GM18907 (cell line): ENCODE measurements at regions not wholly inside any gene's neighbourhood (a gene's known extent, or its start where the extent isn't known, plus 50 kb on each side); places are given as distances from the start of the nearest gene placed in this dataset.

Source experiments
- ATAC-seq: cut with Tn5 transposase; IDR thresholded peaks from one replicate; pipeline ENCODE4 v1.9.1; 2021; ENCODE audit warnings: mild to moderate bottlenecking, moderate library complexity; ENCODE audit not compliant: unreplicated experiment

GRCh38 chr6:105967917-105968602, 118.1 kb upstream of the PRDM1 start:
- ATAC-seq = no peak

- ATAC-seq = no peak
These were observed 119.7 kb upstream of the PRDM1 start for GRCh38 chr6:105966481-105966880.

- ATAC-seq = no peak
These were observed 121.0 kb upstream of the PRDM1 start for GRCh38 chr6:105964979-105965760.

- no peak for ATAC-seq
These were observed 132.0 kb upstream of the PRDM1 start for GRCh38 chr6:105954148-105954547.

- ATAC-seq = no peak
These were observed 133.1 kb upstream of the PRDM1 start for GRCh38 chr6:105952772-105953690.

GRCh38 chr6:105952326-105952725, 133.8 kb upstream of the PRDM1 start:
- ATAC-seq = no peak

- no peak for ATAC-seq
These were observed 134.8 kb upstream of the PRDM1 start for GRCh38 chr6:105951322-105951721.

- no peak for ATAC-seq
These were observed 136.3 kb upstream of the PRDM1 start for GRCh38 chr6:105949869-105950268.

GRCh38 chr6:105943514-105943913, 142.6 kb upstream of the PRDM1 start:
- ATAC-seq = no peak

- no peak for ATAC-seq
These were observed 144.3 kb upstream of the PRDM1 start for GRCh38 chr6:105941621-105942412.

GRCh38 chr6:105940990-105941389, 145.1 kb upstream of the PRDM1 start:
- ATAC-seq = no peak

GRCh38 chr6:105936972-105937371, 149.2 kb upstream of the PRDM1 start:
- no peak for ATAC-seq

GRCh38 chr6:105935416-105935815, 150.7 kb upstream of the PRDM1 start:
- no peak for ATAC-seq

GRCh38 chr6:105934708-105935107, 151.4 kb upstream of the PRDM1 start:
- ATAC-seq = no peak

- no peak for ATAC-seq
These were observed 153.7 kb upstream of the PRDM1 start for GRCh38 chr6:105932440-105932839.

- no peak for ATAC-seq
These were observed 156.5 kb upstream of the PRDM1 start for GRCh38 chr6:105929626-105930025.

- no peak for ATAC-seq
These were observed 159.8 kb upstream of the PRDM1 start for GRCh38 chr6:105926318-105926717.

- no peak for ATAC-seq
These were observed 160.4 kb upstream of the PRDM1 start for GRCh38 chr6:105925706-105926105.

- no peak for ATAC-seq
These were observed 164.4 kb upstream of the PRDM1 start for GRCh38 chr6:105921781-105922180.

- ATAC-seq = no peak
These were observed 166.1 kb upstream of the PRDM1 start for GRCh38 chr6:105920071-105920470.
